GM10248 (cell line): ENCODE measurements at regions not wholly inside any gene's neighbourhood (a gene's known extent, or its start where the extent isn't known, plus 50 kb on each side); places are given as distances from the start of the nearest gene placed in this dataset.

Source experiments
- CTCF ChIA-PET: fragments of 300-600 bp; sonication (Branson Sonifier 250); formaldehyde crosslinking; extraction: SDS; loops from one replicate; lab custom pipeline; 2021; ENCODE audit warnings: antibody characterized with exemption; lab: Yijun Ruan, JAX
- POLR2A ChIA-PET: fragments of 350-650 bp; sonication (Branson Sonifier 250); formaldehyde crosslinking; extraction: SDS; loops from one replicate; lab custom pipeline; 2020; ENCODE audit warnings: antibody characterized with exemption; lab: Yijun Ruan, JAX
- DNase-seq: peaks from one replicate; pipeline ENCODE4 v3.0.0; 2012; ENCODE audit errors: extremely low spot score
- CTCF ChIP-seq: IDR thresholded peaks from 2 replicates; pipeline ENCODE4 v1.5.1; 2012; ENCODE audit warnings: mild to moderate bottlenecking, low read depth; ENCODE audit errors: extremely low read depth, missing control alignments, control extremely low read depth

- no peak for DNase-seq
- TF ChIP-seq CTCF: no peak
- ChIA-PET CTCF (interaction anchor here (0.8 to 1.4 kb wide), 3 partner anchors 9 to 124 kb away, joined by 3 to 4 read pairs (median 3); no protein-coding TSS in a partner anchor), POLR2A (no interaction called here)
Observed at GRCh38 chr9:20208961-20209371, 413.3 kb downstream of the MLLT3 start.

GRCh38 chr9:20208226-20208625 lies 414.1 kb downstream of the MLLT3 start:
- TF ChIP-seq CTCF: no peak
- DNase-seq: no peak
- CTCF ChIA-PET: interaction anchor here (0.8 to 1.4 kb wide), 3 partner anchors 8 to 124 kb away, joined by 3 to 4 read pairs (median 3); no protein-coding TSS in a partner anchor
- POLR2A ChIA-PET: no interaction called here

GRCh38 chr9:20207176-20207575 lies 415.1 kb downstream of the MLLT3 start:
- POLR2A ChIA-PET: no interaction called here
- CTCF ChIA-PET: no interaction called here
- no peak for TF ChIP-seq CTCF
- no peak for DNase-seq

GRCh38 chr9:20205821-20206220 lies 416.5 kb downstream of the MLLT3 start:
- CTCF ChIA-PET: no interaction called here
- POLR2A ChIA-PET: no interaction called here
- no peak for TF ChIP-seq CTCF
- DNase-seq: no peak

GRCh38 chr9:20200991-20201431 lies 412.2 kb upstream of the SLC24A2 start:
- ChIA-PET POLR2A (no interaction called here), CTCF (interaction anchor here (1.2 to 1.6 kb wide), 4 partner anchors 7 to 23 kb away, joined by 3 read pairs; no protein-coding TSS in a partner anchor)
- no peak for DNase-seq
- TF ChIP-seq CTCF: no peak

- no peak for TF ChIP-seq CTCF
- DNase-seq: no peak
- POLR2A ChIA-PET: no interaction called here
- CTCF ChIA-PET: interaction anchor here (1.5 to 1.6 kb wide), 3 partner anchors 8 to 23 kb away, joined by 3 read pairs; no protein-coding TSS in a partner anchor
Observed at GRCh38 chr9:20200581-20200980, 411.7 kb upstream of the SLC24A2 start.
